Duodenal mucosa (tissue), 2 donors: ENCODE measurements at regions not wholly inside any gene's neighbourhood (a gene's known extent, or its start where the extent isn't known, plus 50 kb on each side); places are given as distances from the start of the nearest gene placed in this dataset.
"Not testable (repeated sequence)": the region's sequence is repeated elsewhere in the genome, so short reads cannot be mapped to it uniquely, and the experiment has no call there.

ENCODE experiments used
- H3K27ac ChIP-seq: one replicate; pipeline ENCODE4 v1.7.0; 2013; ENCODE audit warnings: low read depth, low read length
- H3K27me3 ChIP-seq, 2 donors: one replicate each; pipeline ENCODE4 v1.7.0; 2013; ENCODE audit warnings: low read length in 2 of 2, control low read depth in 1 of 2; ENCODE audit not compliant: insufficient read depth in 2 of 2, control insufficient read depth in 1 of 2
- H3K36me3 ChIP-seq, 2 donors: one replicate each; pipeline ENCODE4 v1.7.0; 2013; ENCODE audit warnings: low read length in 2 of 2, control low read depth in 1 of 2; ENCODE audit not compliant: insufficient read depth in 2 of 2, control insufficient read depth in 1 of 2
- H3K4me1 ChIP-seq, 2 donors: one replicate each; pipeline ENCODE4 v1.7.0; 2013; ENCODE audit warnings: low read length in 2 of 2, control low read depth in 1 of 2; ENCODE audit not compliant: insufficient read depth in 2 of 2, control insufficient read depth in 1 of 2
- H3K4me3 ChIP-seq, 2 donors: one replicate each; pipeline ENCODE4 v1.7.0; 2013; ENCODE audit warnings: low read length in 2 of 2, low read depth in 1 of 2
- H3K9ac ChIP-seq, 2 donors: one replicate each; pipeline ENCODE4 v1.7.0; 2013; ENCODE audit warnings: low read length in 2 of 2, low read depth in 1 of 2
- H3K9me3 ChIP-seq, 2 donors: one replicate each; pipeline ENCODE4 v1.7.0; 2013; ENCODE audit warnings: low read length in 2 of 2, control low read depth in 1 of 2; ENCODE audit not compliant: control insufficient read depth in 1 of 2

- Histone ChIP-seq H3K4me1 (no peaks in the 10 kb centered on the region), H3K36me3 (no peaks in the 10 kb centered on the region), H3K9me3 (peaks cover 0 to 3% of the 10 kb centered on the region in 2 donors), H3K9ac (no peak overlapping the region), H3K27ac (no peak overlapping the region), H3K4me3 (no peak overlapping the region), H3K27me3 (no peaks in the 10 kb centered on the region)
These were observed 1472.6 kb upstream of the CELF2 start for GRCh38 chr10:9545073-9545472.

- H3K27me3 ChIP-seq, result no peaks in the 10 kb centered on the region
- no peak overlapping the region for H3K4me3 ChIP-seq
- peaks cover 0 to 10% of the 10 kb centered on the region in 2 donors for H3K9me3 ChIP-seq
- no peaks in the 10 kb centered on the region for H3K36me3 ChIP-seq
- H3K27ac ChIP-seq, result no peak overlapping the region
- H3K4me1 ChIP-seq, result no peaks in the 10 kb centered on the region
- H3K9ac ChIP-seq, result no peak overlapping the region
These were observed 1469.5 kb upstream of the CELF2 start for GRCh38 chr10:9547936-9548904.

- H3K36me3 ChIP-seq, result no peaks in the 10 kb centered on the region
- H3K27ac ChIP-seq, result no peak overlapping the region
- H3K4me1 ChIP-seq, result no peaks in the 10 kb centered on the region
- H3K4me3 ChIP-seq, result no peak overlapping the region
- no peak overlapping the region for H3K9ac ChIP-seq
- peaks cover 0 to 7% of the 10 kb centered on the region in 2 donors for H3K9me3 ChIP-seq
- no peaks in the 10 kb centered on the region for H3K27me3 ChIP-seq
These were observed 1466.9 kb upstream of the CELF2 start for GRCh38 chr10:9550810-9551209.

GRCh38 chr10:9554321-9554720, 1463.4 kb upstream of the CELF2 start:
- H3K36me3 ChIP-seq, result no peaks in the 10 kb centered on the region
- H3K9me3 ChIP-seq, result peaks cover 0 to 7% of the 10 kb centered on the region in 2 donors
- no peak overlapping the region for H3K9ac ChIP-seq
- H3K4me3 ChIP-seq, result no peak overlapping the region
- no peaks in the 10 kb centered on the region for H3K27me3 ChIP-seq
- H3K27ac ChIP-seq, result no peak overlapping the region
- H3K4me1 ChIP-seq, result no peaks in the 10 kb centered on the region

- no peak overlapping the region for H3K27ac ChIP-seq
- H3K4me1 ChIP-seq, result no peaks in the 10 kb centered on the region
- no peaks in the 10 kb centered on the region for H3K27me3 ChIP-seq
- no peaks in the 10 kb centered on the region for H3K36me3 ChIP-seq
- no peak overlapping the region for H3K4me3 ChIP-seq
- H3K9ac ChIP-seq, result no peak overlapping the region
- H3K9me3 ChIP-seq, result no peaks in the 10 kb centered on the region
These were observed 1456.7 kb upstream of the CELF2 start for GRCh38 chr10:9560976-9561375.

GRCh38 chr10:9561821-9562505, 1455.7 kb upstream of the CELF2 start:
- no peak overlapping the region for H3K4me3 ChIP-seq
- no peaks in the 10 kb centered on the region for H3K27me3 ChIP-seq
- H3K9ac ChIP-seq, result no peak overlapping the region
- H3K36me3 ChIP-seq, result no peaks in the 10 kb centered on the region
- no peaks in the 10 kb centered on the region for H3K4me1 ChIP-seq
- peaks cover 0 to 5% of the 10 kb centered on the region in 2 donors for H3K9me3 ChIP-seq
- no peak overlapping the region for H3K27ac ChIP-seq

GRCh38 chr10:9577746-9578145, 1439.9 kb upstream of the CELF2 start:
- no peak overlapping the region for H3K9ac ChIP-seq
- H3K36me3 ChIP-seq, result no peaks in the 10 kb centered on the region
- no peak overlapping the region for H3K4me3 ChIP-seq
- no peaks in the 10 kb centered on the region for H3K27me3 ChIP-seq
- peaks cover 0 to 3% of the 10 kb centered on the region in 2 donors for H3K9me3 ChIP-seq
- H3K4me1 ChIP-seq, result no peaks in the 10 kb centered on the region
- H3K27ac ChIP-seq, result no peak overlapping the region

GRCh38 chr10:9579110-9579705, 1438.5 kb upstream of the CELF2 start:
- Histone ChIP-seq H3K36me3 (no peaks in the 10 kb centered on the region), H3K4me3 (no peak overlapping the region), H3K9ac (no peak overlapping the region), H3K4me1 (no peaks in the 10 kb centered on the region), H3K27ac (no peak overlapping the region), H3K9me3 (peaks cover 0 to 3% of the 10 kb centered on the region in 2 donors), H3K27me3 (no peaks in the 10 kb centered on the region)

GRCh38 chr10:9582803-9583202, 1434.9 kb upstream of the CELF2 start:
- not testable (repeated sequence) for H3K4me1 ChIP-seq, H3K36me3 ChIP-seq, H3K9ac ChIP-seq

GRCh38 chr10:9596368-9596920, 1421.2 kb upstream of the CELF2 start:
- H3K4me3 ChIP-seq, result no peak overlapping the region
- H3K27ac ChIP-seq, result no peak overlapping the region
- no peaks in the 10 kb centered on the region for H3K4me1 ChIP-seq
- no peaks in the 10 kb centered on the region for H3K27me3 ChIP-seq
- H3K9me3 ChIP-seq, result no peaks in the 10 kb centered on the region
- H3K9ac ChIP-seq, result no peak overlapping the region
- no peaks in the 10 kb centered on the region for H3K36me3 ChIP-seq

More at GRCh38 chr10:9582803-9583202, 1434.9 kb upstream of the CELF2 start:
- not testable (repeated sequence) for H3K27me3 ChIP-seq, H3K27ac ChIP-seq, H3K4me3 ChIP-seq, H3K9me3 ChIP-seq
